ENCODE measurements at regions not wholly inside any gene's neighbourhood (a gene's known extent, or its start where the extent isn't known, plus 50 kb on each side); places are given as distances from the start of the nearest gene placed in this dataset.

DNA sequence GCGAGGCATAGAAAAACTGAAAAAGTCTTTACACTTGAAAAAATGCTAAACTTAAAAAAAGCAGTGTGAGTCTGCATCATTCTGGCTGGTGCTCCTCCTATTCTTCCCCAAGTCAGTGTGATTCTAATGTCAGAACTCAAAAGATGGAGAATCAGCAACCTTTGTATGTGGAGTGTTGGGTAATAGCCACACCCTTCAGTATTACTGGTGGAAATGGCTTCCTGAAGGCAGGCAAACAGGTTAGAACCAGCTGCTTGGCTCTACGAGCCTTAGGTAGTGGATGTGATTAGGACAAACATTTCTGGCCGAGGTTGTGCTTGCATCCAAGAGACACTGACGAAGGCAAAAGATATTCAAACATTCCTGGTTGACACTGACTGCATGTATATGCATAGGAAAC lies 353.4 kb upstream of the TACR3 start:
- TF ChIP-seq, protein P1, sequence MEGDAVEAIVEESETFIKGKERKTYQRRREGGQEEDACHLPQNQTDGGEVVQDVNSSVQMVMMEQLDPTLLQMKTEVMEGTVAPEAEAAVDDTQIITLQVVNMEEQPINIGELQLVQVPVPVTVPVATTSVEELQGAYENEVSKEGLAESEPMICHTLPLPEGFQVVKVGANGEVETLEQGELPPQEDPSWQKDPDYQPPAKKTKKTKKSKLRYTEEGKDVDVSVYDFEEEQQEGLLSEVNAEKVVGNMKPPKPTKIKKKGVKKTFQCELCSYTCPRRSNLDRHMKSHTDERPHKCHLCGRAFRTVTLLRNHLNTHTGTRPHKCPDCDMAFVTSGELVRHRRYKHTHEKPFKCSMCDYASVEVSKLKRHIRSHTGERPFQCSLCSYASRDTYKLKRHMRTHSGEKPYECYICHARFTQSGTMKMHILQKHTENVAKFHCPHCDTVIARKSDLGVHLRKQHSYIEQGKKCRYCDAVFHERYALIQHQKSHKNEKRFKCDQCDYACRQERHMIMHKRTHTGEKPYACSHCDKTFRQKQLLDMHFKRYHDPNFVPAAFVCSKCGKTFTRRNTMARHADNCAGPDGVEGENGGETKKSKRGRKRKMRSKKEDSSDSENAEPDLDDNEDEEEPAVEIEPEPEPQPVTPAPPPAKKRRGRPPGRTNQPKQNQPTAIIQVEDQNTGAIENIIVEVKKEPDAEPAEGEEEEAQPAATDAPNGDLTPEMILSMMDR (IDR thresholded peaks at IDR 0.05; ENCODE audit: low read length): no peak
- no peak for TF ChIP-seq EZH2 (IDR thresholded peaks at IDR 0.05; ENCODE audit: borderline replicate concordance, low read length)

All from OCI-LY1 (cell line).